Endothelial cell of umbilical vein (primary cell): ENCODE measurements at regions not wholly inside any gene's neighbourhood (a gene's known extent, or its start where the extent isn't known, plus 50 kb on each side); places are given as distances from the start of the nearest gene placed in this dataset.

Experiments used
- CTCF ChIP-seq, 2 donors: IDR thresholded peaks; 1 replicate in 1 of 2; 2 replicates in 1 of 2; pipeline ENCODE4 v1.5.1; 2011; ENCODE audit warnings: low read length in 2 of 2, mild to moderate bottlenecking in 2 of 2, moderate library complexity in 2 of 2, control low read depth in 1 of 2, inconsistent platforms in 1 of 2, low read depth in 1 of 2; ENCODE audit not compliant: insufficient read depth in 1 of 2; ENCODE audit errors: extremely low read depth in 1 of 2
- EZH2 ChIP-seq: IDR thresholded peaks from 2 replicates; pipeline ENCODE4 v1.6.1; 2012; ENCODE audit warnings: borderline replicate concordance, low read depth, mild to moderate bottlenecking, moderate library complexity, low read length, inconsistent platforms; ENCODE audit not compliant: severe bottlenecking
- FOS ChIP-seq: IDR thresholded peaks from 2 replicates; pipeline ENCODE4 v1.6.1; 2011; ENCODE audit warnings: mild to moderate bottlenecking, low read length, moderate library complexity, borderline replicate concordance; ENCODE audit not compliant: insufficient read depth
- POLR2AphosphoS5 ChIP-seq: IDR thresholded peaks from 2 replicates; pipeline ENCODE4 v1.6.1; 2012; ENCODE audit warnings: low read depth, mild to moderate bottlenecking, control low read depth, low read length, moderate library complexity; ENCODE audit not compliant: insufficient read depth

GRCh38 chr2:106995556-106995955, 109.6 kb upstream of the ST6GAL2 start:
- TF ChIP-seq CTCF (IDR thresholded peaks at IDR 0.05; ENCODE audit: extremely low read depth in 1 of 2, insufficient read depth in 1 of 2, low read depth in 1 of 2, low read length in 2 of 2) = no peak
- TF ChIP-seq EZH2 = no peak
- no peak for TF ChIP-seq POLR2AphosphoS5
- TF ChIP-seq FOS = no peak
